ENCODE measurements at regions not wholly inside any gene's neighbourhood (a gene's known extent, or its start where the extent isn't known, plus 50 kb on each side); places are given as distances from the start of the nearest gene placed in this dataset.

GRCh38 chr22:48155446-48155845 is 1393.0 kb downstream of the TBC1D22A start:
- no peak overlapping the region for H3K4me3 ChIP-seq
- TF ChIP-seq, protein P1, sequence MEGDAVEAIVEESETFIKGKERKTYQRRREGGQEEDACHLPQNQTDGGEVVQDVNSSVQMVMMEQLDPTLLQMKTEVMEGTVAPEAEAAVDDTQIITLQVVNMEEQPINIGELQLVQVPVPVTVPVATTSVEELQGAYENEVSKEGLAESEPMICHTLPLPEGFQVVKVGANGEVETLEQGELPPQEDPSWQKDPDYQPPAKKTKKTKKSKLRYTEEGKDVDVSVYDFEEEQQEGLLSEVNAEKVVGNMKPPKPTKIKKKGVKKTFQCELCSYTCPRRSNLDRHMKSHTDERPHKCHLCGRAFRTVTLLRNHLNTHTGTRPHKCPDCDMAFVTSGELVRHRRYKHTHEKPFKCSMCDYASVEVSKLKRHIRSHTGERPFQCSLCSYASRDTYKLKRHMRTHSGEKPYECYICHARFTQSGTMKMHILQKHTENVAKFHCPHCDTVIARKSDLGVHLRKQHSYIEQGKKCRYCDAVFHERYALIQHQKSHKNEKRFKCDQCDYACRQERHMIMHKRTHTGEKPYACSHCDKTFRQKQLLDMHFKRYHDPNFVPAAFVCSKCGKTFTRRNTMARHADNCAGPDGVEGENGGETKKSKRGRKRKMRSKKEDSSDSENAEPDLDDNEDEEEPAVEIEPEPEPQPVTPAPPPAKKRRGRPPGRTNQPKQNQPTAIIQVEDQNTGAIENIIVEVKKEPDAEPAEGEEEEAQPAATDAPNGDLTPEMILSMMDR (IDR thresholded peaks at IDR 0.05) = no peak
- H3K4me1 ChIP-seq = no peaks in the 10 kb centered on the region
- no peaks in the 10 kb centered on the region for H3K27me3 ChIP-seq (ENCODE audit: insufficient read depth in 3 of 3, low read length in 2 of 3)
- intact Hi-C loops (cut with DNase I) = no loop called here
- H3K36me3 ChIP-seq (ENCODE audit: insufficient read depth in 1 of 2, low read depth in 1 of 2) = no peaks in the 10 kb centered on the region
- no peak overlapping the region for H3K27ac ChIP-seq
- 76 to 80% (median 78%) methylated on average over 8 of the region's 8 CpGs for WGBS, 3 donors
- no peak for ATAC-seq
- DNase-seq = no peak
- no peaks in the 10 kb centered on the region for H3K9me3 ChIP-seq

DNA sequence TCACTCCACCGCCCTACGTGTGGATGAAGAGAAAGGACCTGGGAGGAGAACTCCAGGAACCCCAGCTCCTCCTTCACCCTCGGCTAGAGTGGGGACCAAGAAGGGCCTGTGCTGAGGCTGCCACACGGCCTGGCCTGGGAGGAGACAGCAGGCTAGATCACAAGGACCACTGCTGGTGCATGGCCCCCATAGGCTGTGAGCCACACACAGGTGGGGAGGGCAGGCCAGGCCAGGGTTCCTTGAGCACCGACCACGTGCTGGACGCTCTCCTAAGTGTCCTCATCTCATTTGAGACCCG is 1392.4 kb downstream of the TBC1D22A start:
- 60 to 71% (median 60%) methylated on average over 7 to 8 of the region's 8 CpGs for WGBS, 3 donors
- no peaks in the 10 kb centered on the region for H3K9me3 ChIP-seq

GRCh38 chr22:48154169-48154942 is 1391.9 kb downstream of the TBC1D22A start:
- no peaks in the 10 kb centered on the region for H3K27me3 ChIP-seq (ENCODE audit: insufficient read depth in 3 of 3, low read length in 2 of 3)
- 71 to 77% (median 74%) methylated on average over 18 of the region's 18 CpGs for WGBS, 3 donors
- no peak overlapping the region for H3K27ac ChIP-seq
- ATAC-seq (no peak), DNase-seq (no peak)
- H3K4me1 ChIP-seq = no peaks in the 10 kb centered on the region
- TF ChIP-seq, protein P1 (IDR thresholded peaks at IDR 0.05) = no peak
- H3K36me3 ChIP-seq (ENCODE audit: insufficient read depth in 1 of 2, low read depth in 1 of 2) = no peaks in the 10 kb centered on the region
- intact Hi-C loops (cut with DNase I) = no loop called here
- no peaks in the 10 kb centered on the region for H3K9me3 ChIP-seq
- no peak overlapping the region for H3K4me3 ChIP-seq

More for the DNA sequence above, 1392.4 kb downstream of the TBC1D22A start:
- TF ChIP-seq, protein P1 (IDR thresholded peaks at IDR 0.05) = no peak
- intact Hi-C loops (cut with DNase I) = no loop called here
- DNase-seq (no peak), ATAC-seq (no peak)
- no peaks in the 10 kb centered on the region for H3K36me3 ChIP-seq (ENCODE audit: insufficient read depth in 1 of 2, low read depth in 1 of 2)
- no peak overlapping the region for H3K4me3 ChIP-seq
- H3K27ac ChIP-seq = no peak overlapping the region
- H3K27me3 ChIP-seq (ENCODE audit: insufficient read depth in 3 of 3, low read length in 2 of 3) = no peaks in the 10 kb centered on the region
- H3K4me1 ChIP-seq = no peaks in the 10 kb centered on the region

DNA sequence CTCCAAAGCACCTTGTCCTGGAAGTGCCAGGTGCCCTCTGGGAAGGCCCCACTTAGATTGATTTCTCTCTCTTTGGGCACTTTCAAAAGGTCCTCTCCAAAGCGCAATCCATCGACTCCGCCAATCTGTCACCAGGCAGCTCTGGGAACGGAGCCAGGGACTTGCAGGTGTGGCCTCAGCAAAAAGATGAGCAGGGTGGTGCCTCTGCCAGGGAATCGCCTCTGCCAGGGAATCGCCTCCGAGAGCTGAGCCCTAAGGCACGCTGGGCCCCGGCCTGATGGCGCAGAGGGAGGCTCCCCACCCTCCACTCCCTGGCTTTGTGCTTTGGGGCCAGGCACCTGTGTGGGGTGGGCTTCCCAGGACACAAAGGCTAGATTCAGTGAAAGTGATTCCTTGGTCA is 1391.3 kb downstream of the TBC1D22A start:
- Histone ChIP-seq H3K4me1 (no peaks in the 10 kb centered on the region), H3K27me3 (ENCODE audit: insufficient read depth in 3 of 3, low read length in 2 of 3) (no peaks in the 10 kb centered on the region), H3K4me3 (no peak overlapping the region), H3K9me3 (no peaks in the 10 kb centered on the region), H3K27ac (no peak overlapping the region), H3K36me3 (ENCODE audit: insufficient read depth in 1 of 2, low read depth in 1 of 2) (no peaks in the 10 kb centered on the region)
- intact Hi-C loops (cut with DNase I) = no loop called here
- no peak for ATAC-seq
- 58 to 75% (median 70%) methylated on average over 10 of the region's 10 CpGs for WGBS, 3 donors
- TF ChIP-seq, protein P1 (IDR thresholded peaks at IDR 0.05) = no peak
- no peak for DNase-seq

DNA sequence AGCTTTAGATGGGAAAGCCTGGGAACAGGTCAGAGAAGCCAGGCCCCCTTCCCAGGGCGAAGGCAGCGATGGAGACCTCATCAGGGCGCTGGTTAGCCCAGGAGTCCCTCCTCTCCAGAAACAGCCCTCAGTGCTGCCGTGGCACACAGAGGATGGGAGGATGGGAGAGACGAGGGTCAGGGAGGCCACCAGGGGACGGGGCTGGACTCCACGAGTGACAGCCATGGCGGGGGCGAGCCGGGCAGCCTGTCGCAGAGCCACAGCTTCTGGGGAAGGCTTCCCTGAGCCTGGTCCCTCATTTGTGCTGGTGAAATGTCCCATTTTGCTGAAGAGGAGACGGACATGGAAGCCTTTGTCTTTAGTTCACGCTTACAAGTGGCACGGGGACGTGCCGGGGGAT is 1390.5 kb downstream of the TBC1D22A start:
- Histone ChIP-seq H3K27me3 (ENCODE audit: insufficient read depth in 3 of 3, low read length in 2 of 3) (no peaks in the 10 kb centered on the region), H3K4me3 (no peak overlapping the region), H3K4me1 (no peaks in the 10 kb centered on the region), H3K9me3 (no peaks in the 10 kb centered on the region), H3K36me3 (ENCODE audit: insufficient read depth in 1 of 2, low read depth in 1 of 2) (no peaks in the 10 kb centered on the region), H3K27ac (no peak overlapping the region)
- intact Hi-C loops (cut with DNase I) = no loop called here
- no peak for DNase-seq
- WGBS, 3 donors = 68 to 83% (median 82%) methylated on average over 13 to 16 of the region's 16 CpGs
- TF ChIP-seq, protein P1 (IDR thresholded peaks at IDR 0.05) = no peak
- ATAC-seq = no peak

All from psoas muscle (tissue), 7 donors.